Coronary artery (tissue), 2 donors: ENCODE measurements at regions not wholly inside any gene's neighbourhood (a gene's known extent, or its start where the extent isn't known, plus 50 kb on each side); places are given as distances from the start of the nearest gene placed in this dataset.

Experiments
- DNase-seq: peaks from one replicate; pipeline ENCODE4 v3.0.0-alpha.2; 2017; ENCODE audit warnings: low spot score
- H3K27ac ChIP-seq, 2 donors: fragments of 200-600 bp; sonication (generic); one replicate each; pipeline ENCODE4 v1.5.1; 2016 to 2019
- H3K4me3 ChIP-seq: fragments of 200-600 bp; sonication (generic); 2 replicates; pipeline ENCODE4 v1.5.1; 2016; ENCODE audit warnings: mild to moderate bottlenecking, moderate library complexity
- CTCF ChIP-seq: fragments of 200-600 bp; sonication (generic); IDR thresholded peaks from one replicate; pipeline ENCODE4 v1.5.1; 2019; ENCODE audit warnings: antibody characterized with exemption

GRCh38 chr3:80097674-80098073, 329.9 kb upstream of the ROBO1 start:
- H3K27ac ChIP-seq: no peak overlapping the region
- TF ChIP-seq CTCF: no peak
- DNase-seq: no peak
- H3K4me3 ChIP-seq: no peak overlapping the region

GRCh38 chr3:80096909-80097308, 329.1 kb upstream of the ROBO1 start:
- Histone ChIP-seq H3K27ac (no peak overlapping the region), H3K4me3 (no peak overlapping the region)
- no peak for DNase-seq
- no peak for TF ChIP-seq CTCF

DNA sequence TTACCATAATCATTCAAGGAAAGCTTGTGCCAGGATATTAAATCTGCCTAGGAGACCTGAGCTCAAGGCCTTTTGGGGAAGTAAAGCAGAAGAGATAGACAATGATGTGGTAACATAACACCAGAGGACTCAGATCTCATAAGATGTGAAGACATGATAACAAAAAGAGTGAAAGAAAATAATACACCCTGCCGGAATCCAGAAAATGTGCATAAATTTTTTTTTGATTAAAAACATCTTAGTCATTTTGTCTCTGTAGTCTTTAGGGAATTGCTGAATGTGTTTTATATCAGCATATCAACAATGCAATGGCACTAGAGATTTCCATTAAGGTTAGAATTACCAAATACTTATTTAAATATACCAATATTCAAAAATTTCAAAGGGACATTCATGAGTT, 326.8 kb upstream of the ROBO1 start:
- H3K4me3 ChIP-seq: no peak overlapping the region
- TF ChIP-seq CTCF: no peak
- no peak overlapping the region for H3K27ac ChIP-seq
- DNase-seq: no peak

- TF ChIP-seq CTCF: no peak
- H3K27ac ChIP-seq: no peak overlapping the region
- DNase-seq: no peak
- no peak overlapping the region for H3K4me3 ChIP-seq
Measured at GRCh38 chr3:80087767-80088166, 320.0 kb upstream of the ROBO1 start.

GRCh38 chr3:80086426-80086825, 318.6 kb upstream of the ROBO1 start:
- Histone ChIP-seq H3K27ac (no peak overlapping the region), H3K4me3 (no peak overlapping the region)
- no peak for DNase-seq
- TF ChIP-seq CTCF: no peak

DNA sequence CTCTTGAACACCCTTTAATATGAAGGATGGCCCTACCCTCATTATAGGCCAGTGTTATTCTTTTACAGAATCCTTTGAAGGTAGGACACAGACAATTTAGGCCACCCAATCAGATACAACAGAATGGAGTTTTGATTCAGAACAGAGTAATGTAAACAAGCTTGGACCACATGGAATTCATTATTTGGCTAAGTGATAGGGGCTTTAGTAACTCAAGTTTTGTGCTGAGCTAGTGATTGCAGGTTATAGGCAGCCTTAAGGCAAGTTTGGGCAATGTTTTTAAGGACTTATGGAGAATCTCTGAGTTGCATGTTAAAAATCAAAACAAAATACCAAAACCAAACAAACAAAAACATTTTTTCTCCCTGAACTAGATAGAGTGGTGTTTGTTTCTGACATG, 312.1 kb upstream of the ROBO1 start:
- DNase-seq: no peak
- Histone ChIP-seq H3K27ac (no peak overlapping the region), H3K4me3 (no peak overlapping the region)
- no peak for TF ChIP-seq CTCF

DNA sequence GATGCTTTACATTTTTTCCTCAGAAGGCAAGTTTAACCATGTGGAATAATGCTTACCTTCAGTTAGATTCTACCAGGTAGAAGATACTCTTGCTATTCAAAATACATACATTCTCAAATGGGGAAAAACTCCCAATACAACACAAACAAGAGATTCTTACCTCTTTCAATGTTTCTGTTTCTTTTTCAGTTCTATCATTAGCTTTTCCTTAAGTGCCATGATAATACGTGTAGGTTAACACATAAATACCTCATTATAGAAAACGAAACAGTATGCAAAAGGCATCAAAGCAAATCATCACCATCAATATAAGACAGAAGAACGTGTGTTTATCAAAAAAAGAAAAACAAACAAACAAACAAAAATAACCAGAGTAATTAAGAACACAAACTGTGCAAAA, 300.7 kb upstream of the ROBO1 start:
- no peak for TF ChIP-seq CTCF
- no peak for DNase-seq
- no peak overlapping the region for H3K4me3 ChIP-seq
- no peak overlapping the region for H3K27ac ChIP-seq
